GM19467 (cell line): ENCODE measurements at regions not wholly inside any gene's neighbourhood (a gene's known extent, or its start where the extent isn't known, plus 50 kb on each side); places are given as distances from the start of the nearest gene placed in this dataset.

Experiments used
- ATAC-seq: cut with Tn5 transposase; IDR thresholded peaks from one replicate; pipeline ENCODE4 v1.9.1; 2021; ENCODE audit warnings: mild to moderate bottlenecking, moderate library complexity; ENCODE audit not compliant: unreplicated experiment

DNA sequence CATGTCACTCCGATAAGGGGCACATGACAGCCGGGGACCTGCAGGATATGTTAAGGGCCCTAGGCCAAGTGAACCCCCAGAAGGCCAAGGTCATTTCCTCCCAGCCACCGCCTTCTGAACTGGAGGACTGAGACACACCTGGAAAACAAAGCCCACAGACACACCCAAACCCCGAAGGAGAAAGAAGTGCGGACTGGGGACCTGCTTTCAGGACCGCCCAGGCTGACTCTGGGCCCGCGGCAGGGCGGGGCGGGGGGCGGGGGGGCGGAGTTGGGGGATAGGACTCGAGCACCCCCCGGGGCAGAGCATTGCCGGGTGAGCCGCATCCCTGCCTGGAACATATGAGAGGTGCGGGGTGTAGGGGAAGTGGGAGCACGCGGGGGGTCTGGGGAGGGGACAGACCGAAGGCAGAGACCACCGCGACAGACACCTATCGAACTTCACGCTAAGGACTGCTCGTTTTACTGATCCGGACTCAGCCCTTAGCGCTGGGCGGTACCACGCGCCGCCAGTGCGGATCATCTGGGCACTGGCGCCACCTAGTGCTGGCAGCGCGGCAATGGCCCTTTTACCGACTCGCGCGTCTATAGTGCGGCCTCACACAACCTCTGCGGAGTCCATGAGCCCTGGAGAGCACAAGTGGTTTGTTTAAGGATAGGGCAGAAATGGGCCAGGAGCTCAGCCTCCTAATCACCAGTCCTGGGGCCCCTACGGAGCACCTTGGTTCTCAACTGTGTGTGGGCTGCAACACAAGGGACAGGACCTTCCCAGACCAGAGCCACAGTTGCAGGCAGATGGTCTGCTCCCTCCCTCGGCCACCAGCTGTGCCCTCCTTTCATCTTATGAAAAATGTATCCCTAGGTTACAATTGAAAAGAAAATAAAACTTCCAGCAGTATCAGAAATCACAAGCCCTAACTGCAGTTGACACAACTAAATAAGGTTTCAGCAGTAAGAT, 157.6 kb downstream of the HERPUD2 start:
- ATAC-seq, result peak; percentile 98

DNA sequence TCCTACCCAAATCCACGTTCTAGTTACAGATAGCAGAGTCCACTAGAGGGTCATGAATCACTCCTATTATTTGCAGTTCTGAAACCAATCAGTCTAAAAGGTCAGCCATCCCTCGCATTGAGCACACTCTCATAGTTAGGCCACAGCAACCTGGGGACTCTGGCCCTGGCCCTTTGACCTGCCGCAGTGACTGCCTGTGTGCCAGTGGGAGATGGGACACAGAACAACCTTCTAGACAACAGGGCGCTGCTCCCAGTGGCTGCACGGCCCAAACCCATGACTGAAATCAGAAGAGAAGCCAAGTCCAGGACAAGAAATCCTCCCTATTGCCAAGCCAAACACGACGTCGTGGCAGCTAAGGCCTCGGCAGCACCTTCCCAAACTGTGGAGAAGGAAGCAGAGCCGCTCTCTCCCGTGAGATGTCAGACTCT, 158.5 kb downstream of the HERPUD2 start:
- no peak for ATAC-seq

- no peak for ATAC-seq
Measured at GRCh38 chr7:35533902-35534301, 161.0 kb downstream of the HERPUD2 start.

- ATAC-seq, result no peak
Measured at GRCh38 chr7:35530124-35531109, 164.5 kb downstream of the HERPUD2 start.

DNA sequence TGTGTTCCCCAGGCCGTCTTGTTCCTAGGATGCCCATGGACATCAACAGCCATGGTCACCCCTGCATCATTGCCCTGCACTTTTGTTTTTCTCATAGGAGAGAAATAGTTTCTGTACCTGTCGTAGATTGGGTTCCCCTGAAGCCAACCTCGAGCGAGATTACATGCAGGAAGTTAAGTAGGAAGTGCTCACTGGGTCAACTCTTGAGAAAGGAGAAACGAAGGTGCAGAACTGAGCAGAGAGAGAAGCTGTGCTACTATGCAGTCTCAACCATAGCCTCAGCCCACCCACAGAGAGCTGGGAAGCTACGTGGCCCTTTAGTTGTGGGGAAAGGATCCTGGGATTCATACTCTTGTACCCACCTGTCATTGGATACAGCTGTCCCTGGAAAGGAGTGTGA, 165.2 kb downstream of the HERPUD2 start:
- ATAC-seq, result no peak

DNA sequence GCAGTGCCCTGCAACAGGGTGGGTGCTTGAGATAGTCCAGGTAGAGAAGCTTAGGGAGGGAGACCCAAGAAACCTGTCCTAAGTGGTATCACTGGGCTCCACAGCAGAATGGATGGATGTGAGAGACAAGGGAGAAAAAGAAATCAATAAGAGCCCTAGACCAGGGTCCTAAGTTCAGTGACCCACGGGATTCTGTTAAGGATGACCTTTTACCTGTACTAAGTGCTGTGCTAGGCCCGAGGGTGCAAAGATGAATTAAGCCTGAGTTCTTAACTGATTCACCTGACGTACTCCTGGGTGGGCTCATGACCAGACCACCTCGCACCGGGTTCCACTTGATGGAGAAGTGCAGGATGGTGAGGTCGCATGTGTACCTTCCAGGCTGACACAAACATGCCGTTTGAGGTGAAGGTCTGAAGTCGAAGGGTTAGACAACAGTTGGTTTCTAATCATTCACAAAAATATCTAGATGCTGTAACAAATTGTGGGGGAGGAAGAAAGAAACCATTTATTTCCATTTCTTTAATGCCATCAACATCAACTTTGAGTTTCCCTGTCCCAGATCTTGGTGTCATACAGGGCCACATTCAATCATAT, 166.5 kb downstream of the HERPUD2 start:
- no peak for ATAC-seq

DNA sequence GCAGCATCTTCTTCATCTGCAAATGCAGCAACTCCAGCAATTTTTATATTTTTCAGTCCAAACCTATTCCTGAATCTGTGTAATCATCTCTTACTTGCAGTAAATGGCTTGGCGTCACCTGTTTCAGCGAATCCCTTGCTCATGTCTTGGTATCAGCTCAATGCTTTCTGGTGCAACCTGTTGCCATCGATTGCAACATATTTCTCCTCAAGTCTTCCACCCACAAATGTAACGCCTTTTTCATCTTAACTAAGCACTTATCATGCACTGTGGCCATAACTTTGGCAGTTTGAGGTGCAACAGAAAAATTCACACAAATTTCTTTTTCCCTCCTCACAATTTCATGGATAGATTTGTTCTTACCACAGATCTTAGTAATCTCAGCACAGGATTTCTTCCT, 168.3 kb downstream of the HERPUD2 start:
- no peak for ATAC-seq

DNA sequence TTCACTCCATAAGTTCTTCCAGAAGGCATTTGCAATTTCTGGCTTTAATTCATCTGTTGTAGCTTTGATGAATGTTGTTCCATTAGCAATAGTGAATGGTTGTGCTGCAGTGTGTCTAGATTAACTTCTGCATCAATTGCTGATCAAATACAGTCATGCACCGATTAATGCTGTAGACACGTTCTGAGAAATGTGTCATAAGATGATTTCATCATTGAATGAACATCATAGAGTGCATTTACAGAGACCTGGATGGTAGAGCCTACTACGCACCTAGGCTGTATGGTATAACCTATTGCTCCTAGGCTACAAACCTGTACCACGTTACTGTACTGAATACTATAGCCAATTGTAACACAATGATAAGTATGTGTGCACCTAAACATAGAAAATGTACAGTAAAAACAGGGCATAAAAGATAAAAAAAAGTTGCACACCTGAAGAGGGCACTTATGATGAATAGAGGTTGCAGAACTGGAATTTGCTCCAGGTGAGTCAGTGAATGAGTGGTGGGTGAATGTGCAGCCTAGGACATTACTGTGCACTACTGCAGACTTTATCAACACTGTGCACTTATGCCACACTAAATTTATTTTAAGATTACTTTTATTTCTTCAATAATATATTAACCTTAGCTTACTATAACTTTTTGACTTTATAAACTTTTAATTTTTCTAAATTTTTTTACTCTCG, 170.7 kb downstream of the HERPUD2 start:
- no peak for ATAC-seq

DNA sequence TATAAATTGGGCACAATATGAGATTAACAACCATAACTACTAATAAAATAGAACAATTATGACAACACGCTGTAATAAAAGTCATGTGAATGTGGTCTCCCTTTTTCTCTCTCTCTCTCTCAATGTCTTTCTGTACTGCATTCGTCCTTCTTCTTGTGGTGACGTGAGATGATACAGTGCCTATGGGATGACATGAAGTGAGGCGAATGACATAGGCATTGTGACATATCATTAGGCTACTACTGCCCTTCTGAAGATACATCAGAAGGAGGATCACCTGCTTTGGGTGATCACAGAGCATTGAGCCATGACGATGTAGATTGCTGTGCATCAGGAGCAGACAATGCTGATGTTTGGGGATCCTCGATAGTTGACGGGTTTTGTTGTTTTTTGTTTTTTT, 171.6 kb downstream of the HERPUD2 start:
- ATAC-seq, result no peak

GRCh38 chr7:35522697-35523096, 172.2 kb downstream of the HERPUD2 start:
- no peak for ATAC-seq

DNA sequence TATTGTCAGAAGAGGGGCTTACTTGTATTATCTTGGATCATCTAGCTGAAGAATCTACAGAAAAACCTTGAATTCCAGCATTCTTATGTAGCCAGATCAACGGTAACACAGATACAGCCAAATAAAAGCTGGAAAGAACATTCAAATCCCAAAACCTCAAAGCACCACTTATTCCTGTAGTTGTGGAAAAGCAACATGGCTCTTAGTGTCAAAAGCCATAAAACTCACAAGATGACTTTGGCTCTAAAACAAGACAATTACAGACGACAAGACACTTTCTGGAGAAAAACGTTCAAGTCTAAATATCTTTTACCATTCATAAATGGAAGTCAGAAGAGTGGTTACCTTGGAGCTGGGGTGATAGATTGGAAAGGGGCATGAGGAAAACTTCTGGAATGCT, 173.0 kb downstream of the HERPUD2 start:
- no peak for ATAC-seq

GRCh38 chr7:35520810-35521625, 173.9 kb downstream of the HERPUD2 start:
- no peak for ATAC-seq

- ATAC-seq, result peak; percentile 81
Measured at GRCh38 chr7:35519971-35520809, 174.7 kb downstream of the HERPUD2 start.

GRCh38 chr7:35518767-35519166, 176.2 kb downstream of the HERPUD2 start:
- ATAC-seq, result no peak

- ATAC-seq, result no peak
Measured at GRCh38 chr7:35516498-35516897, 178.4 kb downstream of the HERPUD2 start.

- no peak for ATAC-seq
Measured at GRCh38 chr7:35513828-35514227, 181.1 kb downstream of the HERPUD2 start.

- no peak for ATAC-seq
Measured at GRCh38 chr7:35513195-35513594, 181.7 kb downstream of the HERPUD2 start.

DNA sequence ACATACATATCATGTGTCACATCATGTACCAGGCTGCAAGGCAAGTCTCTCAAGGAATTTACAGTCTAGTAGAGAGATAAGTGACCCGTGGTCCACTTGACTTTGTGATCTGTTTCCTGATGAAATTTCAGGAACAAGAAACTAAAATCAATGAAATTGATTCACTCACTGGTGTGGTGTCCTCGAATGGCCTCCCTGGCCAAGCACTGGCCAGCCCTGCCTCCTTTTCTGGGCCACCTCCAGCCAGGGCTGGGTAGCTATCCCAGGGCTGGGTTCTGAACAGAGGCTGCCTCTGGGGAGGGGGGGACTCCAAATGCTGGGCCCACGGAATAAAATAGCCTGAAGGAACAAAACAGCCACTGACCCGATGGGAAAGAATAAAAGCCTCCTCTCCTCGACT, 182.2 kb downstream of the HERPUD2 start:
- no peak for ATAC-seq
